A204.1 (cell line): ENCODE measurements at regions not wholly inside any gene's neighbourhood (a gene's known extent, or its start where the extent isn't known, plus 50 kb on each side); places are given as distances from the start of the nearest gene placed in this dataset.
"Not testable (repeated sequence)": the region's sequence is repeated elsewhere in the genome, so short reads cannot be mapped to it uniquely, and the experiment has no call there.

Experiments used
- FAIRE-seq: peaks from 2 replicates; lab custom pipeline; 2012; peaks lifted over from hg19 to GRCh38; lab: Jason Lieb, UNC

- FAIRE-seq = no peak
Observed at GRCh38 chr18:28466204-28466603, 289.3 kb upstream of the CDH2 start.

- FAIRE-seq = no peak
Observed at GRCh38 chr18:28459587-28459986, 282.7 kb upstream of the CDH2 start.

- no peak for FAIRE-seq
Observed at GRCh38 chr18:28458751-28459150, 281.8 kb upstream of the CDH2 start.

GRCh38 chr18:28457784-28458183 lies 280.9 kb upstream of the CDH2 start:
- FAIRE-seq = no peak

GRCh38 chr18:28455971-28456370 lies 279.0 kb upstream of the CDH2 start:
- FAIRE-seq = no peak

- no peak for FAIRE-seq
Observed at GRCh38 chr18:28439870-28440269, 262.9 kb upstream of the CDH2 start.

- no peak for FAIRE-seq
Observed at GRCh38 chr18:28438381-28438780, 261.5 kb upstream of the CDH2 start.

GRCh38 chr18:28432339-28432738 lies 255.4 kb upstream of the CDH2 start:
- no peak for FAIRE-seq

- no peak for FAIRE-seq
Observed at GRCh38 chr18:28425886-28426285, 249.0 kb upstream of the CDH2 start.

GRCh38 chr18:28422577-28422976 lies 245.6 kb upstream of the CDH2 start:
- no peak for FAIRE-seq

- not testable (repeated sequence) for FAIRE-seq
Observed at GRCh38 chr18:28421950-28422349, 245.0 kb upstream of the CDH2 start.

GRCh38 chr18:28412521-28412920 lies 235.6 kb upstream of the CDH2 start:
- FAIRE-seq = no peak

- no peak for FAIRE-seq
Observed at GRCh38 chr18:28411806-28412205, 234.9 kb upstream of the CDH2 start.

GRCh38 chr18:28409811-28410210 lies 232.9 kb upstream of the CDH2 start:
- FAIRE-seq = no peak

- no peak for FAIRE-seq
Observed at GRCh38 chr18:28408528-28408927, 231.6 kb upstream of the CDH2 start.

- FAIRE-seq = no peak
Observed at GRCh38 chr18:28407681-28408080, 230.8 kb upstream of the CDH2 start.

- no peak for FAIRE-seq
Observed at GRCh38 chr18:28406533-28406932, 229.6 kb upstream of the CDH2 start.

- FAIRE-seq = no peak
Observed at GRCh38 chr18:28404694-28405093, 227.8 kb upstream of the CDH2 start.

GRCh38 chr18:28399781-28400362 lies 222.9 kb upstream of the CDH2 start:
- FAIRE-seq = no peak

- no peak for FAIRE-seq
Observed at GRCh38 chr18:28398471-28398870, 221.5 kb upstream of the CDH2 start.

GRCh38 chr18:28390022-28390421 lies 213.1 kb upstream of the CDH2 start:
- no peak for FAIRE-seq

- FAIRE-seq = no peak
Observed at GRCh38 chr18:28382215-28382879, 205.4 kb upstream of the CDH2 start.

- no peak for FAIRE-seq
Observed at GRCh38 chr18:28372186-28372585, 195.3 kb upstream of the CDH2 start.

GRCh38 chr18:28366676-28367075 lies 189.7 kb upstream of the CDH2 start:
- no peak for FAIRE-seq
